ENCODE measurements at regions not wholly inside any gene's neighbourhood (a gene's known extent, or its start where the extent isn't known, plus 50 kb on each side); places are given as distances from the start of the nearest gene placed in this dataset.
A peak's percentile ranks its signal among the peaks of the same experiment; 100 is the strongest.

GRCh38 chrX:107507744-107508117 lies 58.3 kb downstream of the FRMPD3 start:
- TF ChIP-seq EZH2 (IDR thresholded peaks at IDR 0.05; ENCODE audit: low read depth, unreplicated experiment) (peak; percentile 35), JUNB (IDR thresholded peaks at IDR 0.05; ENCODE audit: unreplicated experiment) (no peak), EZH2phosphoT487 (IDR thresholded peaks at IDR 0.05; ENCODE audit: unreplicated experiment) (no peak), CTCF (conservative IDR thresholded peaks at IDR 0.05; ENCODE audit: low read depth in 2 of 2) (no peak), POLR2AphosphoS5 (IDR thresholded peaks at IDR 0.05; ENCODE audit: low read depth) (no peak), REST (IDR thresholded peaks at IDR 0.05; ENCODE audit: unreplicated experiment) (no peak), CREB1 (CRISPR knock-in tag; IDR thresholded peaks at IDR 0.05; ENCODE audit: low read depth) (no peak), ETS1 (IDR thresholded peaks at IDR 0.05) (no peak)
